ENCODE measurements at regions not wholly inside any gene's neighbourhood (a gene's known extent, or its start where the extent isn't known, plus 50 kb on each side); places are given as distances from the start of the nearest gene placed in this dataset.
"Not testable (repeated sequence)": the region's sequence is repeated elsewhere in the genome, so short reads cannot be mapped to it uniquely, and the experiment has no call there.

GRCh38 chr10:81498011-81498551 lies 376.9 kb upstream of the NRG3 start:
- ATAC-seq (ENCODE audit: low read depth) (no peak), DNase-seq (no peak)
- H3K9me3 Mint-ChIP-seq, result peaks cover 2% of the 10 kb centered on the region
- no peak overlapping the region for H3K27ac Mint-ChIP-seq
- no peaks in the 10 kb centered on the region for H3K36me3 Mint-ChIP-seq (ENCODE audit: low read depth)
- H3K27me3 Mint-ChIP-seq, result no peaks in the 10 kb centered on the region
- POLR2A ChIA-PET, result no interaction called here
- H3K4me1 Mint-ChIP-seq, result no peaks in the 10 kb centered on the region
- TF ChIP-seq CTCF (IDR thresholded peaks at IDR 0.05), result no peak
- CTCF ChIA-PET, result no interaction called here
- intact Hi-C loops (cut with micrococcal nuclease), result no loop called here
- H3K4me3 Mint-ChIP-seq, result no peak overlapping the region

DNA sequence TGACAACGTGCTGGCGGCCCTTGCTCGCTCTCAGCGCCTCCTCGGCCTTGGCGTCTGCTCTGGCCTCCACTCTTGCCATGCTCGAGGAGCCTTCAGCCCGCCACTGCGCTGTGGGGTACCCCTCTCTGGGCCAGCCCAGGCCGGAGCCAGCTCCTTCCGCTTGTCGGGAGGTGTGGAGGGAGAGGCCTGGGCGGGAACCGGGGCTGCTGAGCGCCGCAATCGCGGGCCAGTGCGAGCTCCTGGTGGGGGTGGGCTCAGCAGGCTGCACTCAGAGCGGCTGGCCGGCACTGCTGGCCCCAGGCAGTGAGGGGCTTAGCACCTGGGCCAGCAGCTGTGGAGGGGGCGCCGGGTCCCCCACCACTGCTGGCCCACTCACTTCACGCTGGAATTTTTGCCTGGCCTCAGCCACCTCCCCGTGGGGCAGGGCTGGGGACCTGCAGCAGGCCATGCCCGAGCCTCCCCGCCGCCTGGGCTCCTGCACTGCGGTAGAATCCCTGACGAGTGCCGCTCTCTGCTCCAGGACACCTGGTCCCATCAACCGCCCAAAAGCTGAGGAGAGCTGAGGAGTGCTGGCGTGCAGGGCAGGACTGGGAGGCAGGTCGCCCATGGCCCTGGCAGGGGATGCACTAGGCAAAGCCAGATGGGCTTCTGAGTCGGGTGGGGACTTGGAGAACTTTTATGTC lies 372.2 kb upstream of the NRG3 start:
- no peak for TF ChIP-seq CTCF (IDR thresholded peaks at IDR 0.05)
- CTCF ChIA-PET, result no interaction called here
- POLR2A ChIA-PET, result no interaction called here
- H3K4me1 Mint-ChIP-seq, result no peaks in the 10 kb centered on the region
- no peak for ATAC-seq (ENCODE audit: low read depth)
- no peaks in the 10 kb centered on the region for H3K36me3 Mint-ChIP-seq (ENCODE audit: low read depth)
- no peaks in the 10 kb centered on the region for H3K27me3 Mint-ChIP-seq
- H3K27ac Mint-ChIP-seq, result no peak overlapping the region
- peaks cover 7% of the 10 kb centered on the region for H3K9me3 Mint-ChIP-seq
- H3K4me3 Mint-ChIP-seq, result no peak overlapping the region
- intact Hi-C loops (cut with micrococcal nuclease), result no loop called here
- DNase-seq, result no peak

DNA sequence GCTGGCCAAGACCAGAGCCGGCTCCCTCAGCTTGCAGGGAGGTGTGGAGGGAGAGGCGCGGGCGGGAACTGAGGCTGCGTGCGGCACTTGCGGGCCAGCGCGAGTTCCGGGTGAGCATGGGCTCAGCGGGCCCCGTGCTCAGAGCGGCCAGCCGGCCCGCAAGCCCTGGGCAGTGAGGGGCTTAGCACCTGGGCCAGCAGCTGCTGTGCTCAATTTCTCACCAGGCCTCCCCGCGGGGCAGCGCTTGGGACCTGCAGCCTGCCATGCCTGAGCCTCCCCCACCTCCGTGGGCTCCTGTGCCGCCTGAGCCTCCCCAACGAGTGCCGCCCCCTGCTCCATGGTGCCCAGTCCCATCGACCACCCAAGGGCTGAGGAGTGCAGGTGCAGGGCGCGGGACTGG lies 369.2 kb upstream of the NRG3 start:
- H3K27me3 Mint-ChIP-seq; H3K4me3 Mint-ChIP-seq; H3K36me3 Mint-ChIP-seq (ENCODE audit: low read depth); CTCF ChIA-PET; POLR2A ChIA-PET; DNase-seq; intact Hi-C loops (cut with micrococcal nuclease); H3K27ac Mint-ChIP-seq; H3K4me1 Mint-ChIP-seq; ATAC-seq (ENCODE audit: low read depth): not testable (repeated sequence)
- peaks cover 16% of the 10 kb centered on the region for H3K9me3 Mint-ChIP-seq

DNA sequence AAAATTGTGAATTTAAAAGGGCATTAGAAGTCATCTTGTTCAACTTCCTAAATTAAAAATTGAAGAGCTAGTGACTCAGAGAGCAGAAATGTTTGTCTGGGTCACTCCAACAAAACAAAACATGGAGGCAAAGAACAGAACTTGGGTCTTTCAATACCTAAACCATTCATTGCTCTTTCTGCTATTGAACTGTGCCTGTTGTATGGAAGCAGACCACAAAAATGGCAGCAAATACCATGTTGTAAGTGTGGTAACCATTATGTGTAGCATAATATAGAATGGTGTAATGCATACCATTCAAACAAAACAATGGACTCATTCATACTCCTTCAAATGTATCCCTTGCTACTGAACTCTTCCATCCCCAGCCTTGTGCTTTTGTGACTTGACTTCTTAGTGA lies 360.2 kb upstream of the NRG3 start:
- intact Hi-C loops (cut with micrococcal nuclease), result no loop called here
- ChIA-PET CTCF (interaction anchor here (0.5 kb wide), 1 partner anchor 141 kb away, joined by 3 read pairs; no protein-coding TSS in a partner anchor), POLR2A (no interaction called here)
- no peak for TF ChIP-seq CTCF (IDR thresholded peaks at IDR 0.05)
- H3K27ac Mint-ChIP-seq, result no peak overlapping the region
- no peaks in the 10 kb centered on the region for H3K4me1 Mint-ChIP-seq
- ATAC-seq (ENCODE audit: low read depth) (no peak), DNase-seq (no peak)
- H3K4me3 Mint-ChIP-seq, result no peak overlapping the region
- peaks cover 6% of the 10 kb centered on the region for H3K9me3 Mint-ChIP-seq
- H3K36me3 Mint-ChIP-seq (ENCODE audit: low read depth), result no peaks in the 10 kb centered on the region
- no peaks in the 10 kb centered on the region for H3K27me3 Mint-ChIP-seq

GRCh38 chr10:81520688-81521087 lies 354.3 kb upstream of the NRG3 start:
- intact Hi-C loops (cut with micrococcal nuclease), result no loop called here
- CTCF ChIA-PET, result no interaction called here
- TF ChIP-seq CTCF (IDR thresholded peaks at IDR 0.05), result no peak
- Mint-ChIP-seq H3K9me3 (peaks cover 2% of the 10 kb centered on the region), H3K4me1 (no peaks in the 10 kb centered on the region), H3K36me3 (ENCODE audit: low read depth) (no peaks in the 10 kb centered on the region), H3K4me3 (no peak overlapping the region), H3K27ac (no peak overlapping the region), H3K27me3 (no peaks in the 10 kb centered on the region)
- no peak for DNase-seq
- POLR2A ChIA-PET, result no interaction called here
- ATAC-seq (ENCODE audit: low read depth), result no peak

- no peak overlapping the region for H3K4me3 Mint-ChIP-seq
- CTCF ChIA-PET, result no interaction called here
These were observed 350.5 kb upstream of the NRG3 start for GRCh38 chr10:81524467-81524866.

More at GRCh38 chr10:81524467-81524866, 350.5 kb upstream of the NRG3 start:
- Mint-ChIP-seq H3K36me3 (ENCODE audit: low read depth) (no peaks in the 10 kb centered on the region), H3K27me3 (no peaks in the 10 kb centered on the region), H3K4me1 (no peaks in the 10 kb centered on the region), H3K27ac (no peak overlapping the region), H3K9me3 (peaks cover 6% of the 10 kb centered on the region)
- ATAC-seq (ENCODE audit: low read depth), result no peak
- no peak for TF ChIP-seq CTCF (IDR thresholded peaks at IDR 0.05)
- no peak for DNase-seq
- POLR2A ChIA-PET, result no interaction called here
- intact Hi-C loops (cut with micrococcal nuclease), result no loop called here

All from activated B cell treated with CpG ODN at 0.5 μM for 24 hours (primary cell).